K562 (cell line): ENCODE measurements at regions not wholly inside any gene's neighbourhood (a gene's known extent, or its start where the extent isn't known, plus 50 kb on each side); places are given as distances from the start of the nearest gene placed in this dataset.

ENCODE experiments used
- ATAC-seq: fragments of 200-7000 bp; cut with Tn5 transposase; 3 replicates; pipeline ENCODE4 v1.9.1; 2020; ENCODE audit warnings: moderate library complexity
- BruUV-seq: library from RNA; stranded (reverse); fragments of 400-500 nt; replicated peaks from 2 replicates; lab custom pipeline; 2021; lab: Mats Ljungman, UMichigan
- CTCF ChIA-PET: fragments of 300-600 bp; formaldehyde crosslinking; extraction: SDS; loops from one replicate; lab custom pipeline; 2021; ENCODE audit warnings: low intra/inter-chr PET ratio; lab: Yijun Ruan, JAX
- POLR2A ChIA-PET: fragments of 300-600, 350-650 bp; sonication (Branson Sonifier 250); formaldehyde crosslinking; extraction: SDS; loops from one replicate; lab custom pipeline; 2021; ENCODE audit warnings: antibody characterized with exemption, inconsistent platforms; lab: Yijun Ruan, JAX
- DNase-seq, 4 experiments: peaks; one replicate each; pipeline versions ENCODE4 v3.0.0 to v3.0.0-alpha.2; 2011 to 2018; ENCODE audit warnings: low spot score in 3 of 4, mixed read lengths in 3 of 4; ENCODE audit errors: extremely low read depth in 1 of 4
- FAIRE-seq: peaks from 2 replicates; lab custom pipeline; 2011; peaks lifted over from hg19 to GRCh38; lab: Jason Lieb, UNC
- H2AFZ ChIP-seq: 2 replicates; pipeline ENCODE4 v1.6.0; 2011; ENCODE audit warnings: low read depth, low read length, control low read depth, inconsistent platforms
- H3K27ac ChIP-seq: fragments of 200-600 bp; 3 replicates; pipeline ENCODE4 v1.8.0; 2011; ENCODE audit warnings: low read depth, mild to moderate bottlenecking, control low read depth, inconsistent platforms, low read length, moderate library complexity, mixed read lengths; ENCODE audit errors: extremely low read depth
- H3K27me3 ChIP-seq, 2 experiments: fragments of 300-600 bp in 1 of 2; 2 replicates in 1 of 2; 3 replicates in 1 of 2; pipeline versions ENCODE4 v1.6.0 to v1.8.0; 2011; ENCODE audit warnings: inconsistent platforms in 2 of 2, low read length in 2 of 2, mild to moderate bottlenecking in 1 of 2, mixed read lengths in 1 of 2, moderate library complexity in 1 of 2; ENCODE audit not compliant: control insufficient read depth in 2 of 2, insufficient read depth in 2 of 2
- H3K36me3 ChIP-seq: fragments of 300-600 bp; 3 replicates; pipeline ENCODE4 v1.8.0; 2011; ENCODE audit warnings: mild to moderate bottlenecking, low read length, inconsistent platforms; ENCODE audit not compliant: control insufficient read depth, insufficient read depth
- H3K4me1 ChIP-seq, 2 experiments: fragments of 200-600 bp in 1 of 2; replicated peaks in 1 of 2; 2 replicates in 1 of 2; 3 replicates in 1 of 2; pipeline versions ENCODE4 v1.5.1 to v1.8.0; 2011; ENCODE audit warnings: inconsistent platforms in 2 of 2, low read length in 2 of 2, mild to moderate bottlenecking in 1 of 2, mixed read lengths in 1 of 2, moderate library complexity in 1 of 2; ENCODE audit not compliant: control insufficient read depth in 2 of 2, insufficient read depth in 2 of 2
- H3K4me2 ChIP-seq: 2 replicates; pipeline ENCODE4 v1.6.1; 2011; ENCODE audit warnings: low read length, control low read depth, inconsistent platforms, mixed read lengths; ENCODE audit not compliant: insufficient read depth
- H3K4me3 ChIP-seq: fragments of 200-600 bp; sonication (generic), shearing (Covaris generic); 2 replicates; pipeline ENCODE4 v1.5.1; 2016; ENCODE audit warnings: control low read depth, inconsistent platforms
- H3K79me2 ChIP-seq: fragments of 200-600 bp; 3 replicates; pipeline ENCODE4 v1.8.0; 2011; ENCODE audit warnings: low read length, inconsistent platforms; ENCODE audit not compliant: control insufficient read depth, insufficient read depth
- H3K9ac ChIP-seq, 2 experiments: 2 replicates each; pipeline versions ENCODE4 v1.6.0 to v1.6.1; 2011; ENCODE audit warnings: low read depth in 2 of 2, low read length in 2 of 2, control low read depth in 1 of 2, inconsistent platforms in 1 of 2, mild to moderate bottlenecking in 1 of 2, mixed read lengths in 1 of 2; ENCODE audit not compliant: insufficient read depth in 1 of 2
- H3K9me1 ChIP-seq: one replicate; pipeline ENCODE4 v1.6.0; 2011; ENCODE audit warnings: inconsistent platforms, mild to moderate bottlenecking, low read length, moderate library complexity; ENCODE audit not compliant: control insufficient read depth, insufficient read depth
- H3K9me3 ChIP-seq: replicated peaks from 2 replicates; pipeline ENCODE4 v1.5.1; 2011; ENCODE audit warnings: low read depth, low read length, inconsistent platforms; ENCODE audit not compliant: control insufficient read depth, insufficient read depth
- H4K20me1 ChIP-seq: replicated peaks from 2 replicates; pipeline ENCODE4 v1.6.1; 2011; ENCODE audit warnings: low read length, inconsistent platforms, mixed read lengths; ENCODE audit not compliant: control insufficient read depth, insufficient read depth
- CEBPB ChIP-seq: fragments of 450-650 bp; IDR thresholded peaks from 2 replicates; pipeline ENCODE4 v1.6.1; 2016; ENCODE audit warnings: missing genetic modification characterization, missing compliant biosample characterization
- E2F4 ChIP-seq: sonication (generic); formaldehyde crosslinking; IDR thresholded peaks from 2 replicates; pipeline ENCODE4 v1.8.0; 2022; ENCODE audit warnings: mild to moderate bottlenecking, low read depth, missing genetic modification reagents
- HMBOX1 ChIP-seq: sonication (generic); IDR thresholded peaks from 2 replicates; pipeline ENCODE4 v1.6.1; 2016
- MEIS2 ChIP-seq: fragments of 450-650 bp; IDR thresholded peaks from 2 replicates; pipeline ENCODE4 v1.6.1; 2014; ENCODE audit warnings: mild to moderate bottlenecking; ENCODE audit not compliant: partially characterized antibody
- PBX2 ChIP-seq, 2 experiments: IDR thresholded peaks in 1 of 2; conservative IDR thresholded peaks in 1 of 2; 2 replicates each; pipeline ENCODE4 v1.6.1; 2016; ENCODE audit warnings: low read depth in 2 of 2, mild to moderate bottlenecking in 1 of 2, missing compliant biosample characterization in 1 of 2, missing genetic modification characterization in 1 of 2, moderate library complexity in 1 of 2
- POLR2AphosphoS2 ChIP-seq: IDR thresholded peaks from 2 replicates; pipeline ENCODE4 v1.6.1; 2012; ENCODE audit warnings: low read length, improper control_type of control experiment
- ZFX ChIP-seq: sonication (generic); formaldehyde crosslinking; IDR thresholded peaks from 2 replicates; pipeline ENCODE4 v1.8.0; 2022; ENCODE audit warnings: mild to moderate bottlenecking, missing genetic modification reagents, moderate library complexity
- WGBS: fragments of 100-300 bp; shearing (Covaris generic); methylation state at CpG from one replicate; pipeline ENCODE4 v1.1.6; 2016; ENCODE audit warnings: low coverage, mixed read lengths; ENCODE audit not compliant: insufficient coverage; ENCODE audit errors: missing lambda C conversion rate; 5-methylcytosine and 5-hydroxymethylcytosine counted together
- in situ Hi-C: fragments of 300-500 bp; cut with MboI; formaldehyde crosslinking; loops from 4 replicates; pipeline ENCODE4 v1.15.0; 2018; ENCODE audit warnings: inconsistent platforms, mixed read lengths
- intact Hi-C: fragments of 100-400 bp; cut with micrococcal nuclease; formaldehyde crosslinking; loops from 2 replicates; pipeline ENCODE4 v1.14.2; 2022

DNA sequence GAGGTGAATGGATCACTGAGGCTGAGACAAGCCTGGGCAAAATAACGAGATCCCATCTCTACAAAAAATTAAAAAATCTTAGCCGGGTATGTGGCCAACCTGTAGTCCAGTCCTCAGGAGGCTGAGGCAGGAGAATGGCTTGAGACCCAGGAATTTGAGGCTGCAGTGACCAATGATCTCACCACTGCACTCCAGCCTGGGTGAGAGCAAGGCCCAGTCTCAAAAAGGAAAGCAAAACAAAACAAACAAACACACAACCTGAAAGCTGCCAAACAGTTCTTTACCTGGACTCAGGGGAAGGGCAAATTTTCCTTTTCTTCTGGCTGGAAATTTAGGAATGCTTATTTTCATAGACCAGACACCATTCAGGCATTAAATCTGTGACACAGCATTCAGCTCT lies 163.1 kb upstream of the FAT1 start:
- no peaks in the 10 kb centered on the region for H4K20me1 ChIP-seq
- peaks cover 9% of the 10 kb centered on the region; the same call in 2 of the 3 replicates for H3K36me3 ChIP-seq
- FAIRE-seq (no peak), ATAC-seq (no peak), DNase-seq (no peak)
- H3K9me1 ChIP-seq = no peaks in the 10 kb centered on the region
- ChIA-PET CTCF (no interaction called here), POLR2A (interaction anchor here (1.1 kb wide), 1 partner anchor 14 kb away, joined by 3 read pairs; no protein-coding TSS in a partner anchor)
- peak overlapping the region; percentile 64; the same call in 1 of the 2 replicates for H3K4me3 ChIP-seq
- in situ Hi-C loops = no loop called here
- peaks cover 28% of the 10 kb centered on the region for H3K79me2 ChIP-seq
- no peak overlapping the region for H2AFZ ChIP-seq
- H3K4me2 ChIP-seq = peak overlapping the region; percentile 67
- peak overlapping the region in 1 of 2 experiments; percentile 14; a peak in 1 of 4 replicates for H3K9ac ChIP-seq
- no peak overlapping the region for H3K27ac ChIP-seq
- no TSS peak for BruUV-seq
- H3K9me3 ChIP-seq = peaks cover 5% of the 10 kb centered on the region; the same call in 1 of the 2 replicates
- no peak for TF ChIP-seq POLR2AphosphoS2
- TF ChIP-seq ZFX (CRISPR knock-in tag) = 0 out of 2 replicates have a peak, but pooled peaks have one; percentile 17
- 63% methylated on average over 2 of the region's 2 CpGs for WGBS
- intact Hi-C loops = loop anchor here (5.0 kb wide), 2 partner anchors 109 to 159 kb away; no protein-coding TSS in a partner anchor
- H3K27me3 ChIP-seq = no peaks in the 10 kb centered on the region
- peaks cover 8 to 16% of the 10 kb centered on the region in 2 experiments; a peak in 3 of 5 replicates for H3K4me1 ChIP-seq

- in situ Hi-C loops = no loop called here
- Histone ChIP-seq H3K9ac (peak overlapping the region in 1 of 2 experiments; percentile 65; a peak in 2 of 4 replicates), H3K9me3 (peaks cover 5% of the 10 kb centered on the region; the same call in 1 of the 2 replicates), H3K36me3 (peaks cover 6% of the 10 kb centered on the region; the same call in 2 of the 3 replicates), H2AFZ (no peak overlapping the region), H3K4me2 (peak overlapping the region; percentile 67), H3K9me1 (no peaks in the 10 kb centered on the region), H3K4me1 (peaks cover 8 to 16% of the 10 kb centered on the region in 2 experiments; a peak in 3 of 5 replicates), H4K20me1 (no peaks in the 10 kb centered on the region), H3K27ac (no peak overlapping the region), H3K27me3 (no peaks in the 10 kb centered on the region), H3K4me3 (peak overlapping the region; percentile 64), H3K79me2 (peaks cover 28% of the 10 kb centered on the region)
- intact Hi-C loops = loop anchor here (5.0 kb wide), 2 partner anchors 110 to 160 kb away; no protein-coding TSS in a partner anchor
- 9% methylated on average over 6 of the region's 6 CpGs for WGBS
- TF ChIP-seq PBX2 (CRISPR knock-in tag; IDR thresholded peaks at IDR 0.05; ENCODE audit: low read depth) (no peak), PBX2 (tag; conservative IDR thresholded peaks at IDR 0.05; ENCODE audit: low read depth) (0 out of 2 replicates have a peak, but pooled peaks have one; percentile 21), HMBOX1 (0 out of 2 replicates have a peak, but pooled peaks have one; percentile 27), MEIS2 (peak; percentile 16), CEBPB (tag) (0 out of 2 replicates have a peak, but pooled peaks have one; percentile 31), E2F4 (CRISPR knock-in tag) (no peak)
- peak; percentile 18; the same call in 1 of the 3 replicates for ATAC-seq
- DNase-seq = peak in 1 of 4 experiments; percentile 20
- POLR2A ChIA-PET = no interaction called here
- CTCF ChIA-PET = no interaction called here
- BruUV-seq = no TSS peak
- peak; percentile 15 for FAIRE-seq
Observed at GRCh38 chr4:186887291-186887700, 163.6 kb upstream of the FAT1 start.
